M059J (cell line): ENCODE measurements at regions not wholly inside any gene's neighbourhood (a gene's known extent, or its start where the extent isn't known, plus 50 kb on each side); places are given as distances from the start of the nearest gene placed in this dataset.
"Not testable (repeated sequence)": the region's sequence is repeated elsewhere in the genome, so short reads cannot be mapped to it uniquely, and the experiment has no call there.

Experiments used
- DNase-seq: peaks from one replicate; pipeline ENCODE4 v3.0.0-alpha.2; 2012; ENCODE audit warnings: low read depth

GRCh38 chr1:55786396-55786795 lies 571.2 kb upstream of the USP24 start:
- DNase-seq: no peak

- DNase-seq: peak; percentile 79
These were observed 569.8 kb upstream of the USP24 start for GRCh38 chr1:55784941-55785450.

GRCh38 chr1:55781944-55782482 lies 566.8 kb upstream of the USP24 start:
- peak; percentile 97 for DNase-seq

- no peak for DNase-seq
These were observed 565.8 kb upstream of the USP24 start for GRCh38 chr1:55781003-55781402.

- DNase-seq: no peak
These were observed 562.4 kb upstream of the USP24 start for GRCh38 chr1:55777545-55777944.

GRCh38 chr1:55775007-55775406 lies 559.8 kb upstream of the USP24 start:
- DNase-seq: no peak

- DNase-seq: no peak
These were observed 559.3 kb upstream of the USP24 start for GRCh38 chr1:55774446-55774845.

- no peak for DNase-seq
These were observed 558.2 kb upstream of the USP24 start for GRCh38 chr1:55773211-55773940.

GRCh38 chr1:55768327-55768952 lies 553.3 kb upstream of the USP24 start:
- DNase-seq: no peak

GRCh38 chr1:55767171-55767570 lies 552.0 kb upstream of the USP24 start:
- no peak for DNase-seq

GRCh38 chr1:55765505-55765904 lies 550.3 kb upstream of the USP24 start:
- not testable (repeated sequence) for DNase-seq

- no peak for DNase-seq
These were observed 536.6 kb upstream of the USP24 start for GRCh38 chr1:55751776-55752175.

GRCh38 chr1:55750628-55750995 lies 535.4 kb upstream of the USP24 start:
- DNase-seq: peak; percentile 64

GRCh38 chr1:55749975-55750627 lies 534.9 kb upstream of the USP24 start:
- DNase-seq: no peak

GRCh38 chr1:55747408-55747841 lies 532.3 kb upstream of the USP24 start:
- DNase-seq: no peak

- DNase-seq: no peak
These were observed 531.5 kb upstream of the USP24 start for GRCh38 chr1:55746710-55747109.

- DNase-seq: no peak
These were observed 526.4 kb upstream of the USP24 start for GRCh38 chr1:55741516-55741915.

- peak; percentile 82 for DNase-seq
These were observed 519.9 kb upstream of the USP24 start for GRCh38 chr1:55735106-55735505.

- DNase-seq: peak; percentile 91
These were observed 511.8 kb upstream of the USP24 start for GRCh38 chr1:55726994-55727393.

GRCh38 chr1:55725378-55725777 lies 510.2 kb upstream of the USP24 start:
- no peak for DNase-seq

GRCh38 chr1:55724551-55725325 lies 509.6 kb upstream of the USP24 start:
- DNase-seq: peak; percentile 95

- DNase-seq: peak; percentile 63
These were observed 507.8 kb upstream of the USP24 start for GRCh38 chr1:55723001-55723400.
